Trophoblast cell (in vitro differentiated cells and primary cell): ENCODE measurements at regions not wholly inside any gene's neighbourhood (a gene's known extent, or its start where the extent isn't known, plus 50 kb on each side); places are given as distances from the start of the nearest gene placed in this dataset.

ENCODE experiments used
- DNase-seq, 2 donors: peaks; one replicate each; pipeline ENCODE4 v3.0.0-alpha.2; 2016
- H2AFZ ChIP-seq: 2 replicates; pipeline ENCODE4 v1.6.1; 2013; ENCODE audit warnings: low read length, moderate library complexity, mild to moderate bottlenecking; ENCODE audit not compliant: insufficient read depth, poor library complexity
- H2AK5ac ChIP-seq: 2 replicates; pipeline ENCODE4 v1.6.1; 2013; ENCODE audit warnings: mild to moderate bottlenecking, low read length
- H2BK120ac ChIP-seq: 2 replicates; pipeline ENCODE4 v1.6.1; 2013; ENCODE audit warnings: low read length, mild to moderate bottlenecking, moderate library complexity; ENCODE audit not compliant: insufficient read depth, poor library complexity
- H2BK12ac ChIP-seq: 2 replicates; pipeline ENCODE4 v1.6.1; 2013; ENCODE audit warnings: mild to moderate bottlenecking, low read length, moderate library complexity
- H2BK5ac ChIP-seq: 2 replicates; pipeline ENCODE4 v1.6.1; 2013; ENCODE audit warnings: low read length, low read depth, moderate library complexity, mild to moderate bottlenecking; ENCODE audit not compliant: poor library complexity
- H3K14ac ChIP-seq: 2 replicates; pipeline ENCODE4 v1.6.1; 2013; ENCODE audit warnings: mild to moderate bottlenecking, low read length
- H3K18ac ChIP-seq: 2 replicates; pipeline ENCODE4 v1.6.1; 2013; ENCODE audit warnings: mild to moderate bottlenecking, low read length
- H3K23ac ChIP-seq: 2 replicates; pipeline ENCODE4 v1.6.1; 2013; ENCODE audit warnings: low read length
- H3K27ac ChIP-seq: 2 replicates; pipeline ENCODE4 v1.5.1; 2013; ENCODE audit warnings: low read depth, mild to moderate bottlenecking, inconsistent platforms, low read length, moderate library complexity
- H3K27me3 ChIP-seq: 2 replicates; pipeline ENCODE4 v1.6.1; 2013; ENCODE audit warnings: inconsistent platforms, mild to moderate bottlenecking, low read length, moderate library complexity; ENCODE audit not compliant: insufficient read depth
- H3K36me3 ChIP-seq, 2 experiments: 1 replicate in 1 of 2; 2 replicates in 1 of 2; pipeline ENCODE4 v1.6.1; 2013; ENCODE audit warnings: low read length in 2 of 2, mild to moderate bottlenecking in 2 of 2, moderate library complexity in 1 of 2; ENCODE audit not compliant: insufficient read depth in 2 of 2, control insufficient read depth in 1 of 2
- H3K4ac ChIP-seq: 2 replicates; pipeline ENCODE4 v1.6.1; 2013; ENCODE audit warnings: low read depth, mild to moderate bottlenecking, low read length, moderate library complexity
- H3K4me1 ChIP-seq, 2 experiments: 1 replicate in 1 of 2; 2 replicates in 1 of 2; pipeline ENCODE4 v1.6.1; 2013; ENCODE audit warnings: low read length in 2 of 2, mild to moderate bottlenecking in 2 of 2, moderate library complexity in 1 of 2; ENCODE audit not compliant: insufficient read depth in 2 of 2, control insufficient read depth in 1 of 2
- H3K4me2 ChIP-seq: 2 replicates; pipeline ENCODE4 v1.6.1; 2013; ENCODE audit warnings: inconsistent platforms, mild to moderate bottlenecking, low read length, moderate library complexity
- H3K4me3 ChIP-seq: 2 replicates; pipeline ENCODE4 v1.5.1; 2013; ENCODE audit warnings: mild to moderate bottlenecking, low read depth, low read length, inconsistent platforms
- H3K79me1 ChIP-seq: one replicate; pipeline ENCODE4 v1.6.1; 2013; ENCODE audit warnings: low read length
- H3K79me2 ChIP-seq: 2 replicates; pipeline ENCODE4 v1.6.1; 2013; ENCODE audit warnings: low read length, mild to moderate bottlenecking; ENCODE audit not compliant: control insufficient read depth, insufficient read depth, poor library complexity
- H3K9ac ChIP-seq: 2 replicates; pipeline ENCODE4 v1.6.1; 2013; ENCODE audit warnings: mild to moderate bottlenecking, low read length
- H3K9me3 ChIP-seq: 2 replicates; pipeline ENCODE4 v1.6.1; 2013; ENCODE audit warnings: low read depth, mild to moderate bottlenecking, control low read depth, inconsistent platforms, low read length; ENCODE audit not compliant: insufficient read depth
- H4K12ac ChIP-seq: 2 replicates; pipeline ENCODE4 v1.6.1; 2013; ENCODE audit warnings: low read depth, mild to moderate bottlenecking, low read length, moderate library complexity
- H4K8ac ChIP-seq: 2 replicates; pipeline ENCODE4 v1.6.1; 2013; ENCODE audit warnings: low read depth, mild to moderate bottlenecking, low read length, moderate library complexity
- H4K91ac ChIP-seq: one replicate; pipeline ENCODE4 v1.6.1; 2013; ENCODE audit warnings: low read depth, mild to moderate bottlenecking, low read length, moderate library complexity
- WGBS: extraction: QIAGEN DNeasy Blood & Tissue Kit; methylation state at CpG from one replicate; pipeline ENCODE4 v1.1.7; 2013; ENCODE audit warnings: missing lambda C conversion rate; ENCODE audit not compliant: insufficient read length, insufficient coverage; ENCODE audit errors: extremely low coverage; 5-methylcytosine and 5-hydroxymethylcytosine counted together

DNA sequence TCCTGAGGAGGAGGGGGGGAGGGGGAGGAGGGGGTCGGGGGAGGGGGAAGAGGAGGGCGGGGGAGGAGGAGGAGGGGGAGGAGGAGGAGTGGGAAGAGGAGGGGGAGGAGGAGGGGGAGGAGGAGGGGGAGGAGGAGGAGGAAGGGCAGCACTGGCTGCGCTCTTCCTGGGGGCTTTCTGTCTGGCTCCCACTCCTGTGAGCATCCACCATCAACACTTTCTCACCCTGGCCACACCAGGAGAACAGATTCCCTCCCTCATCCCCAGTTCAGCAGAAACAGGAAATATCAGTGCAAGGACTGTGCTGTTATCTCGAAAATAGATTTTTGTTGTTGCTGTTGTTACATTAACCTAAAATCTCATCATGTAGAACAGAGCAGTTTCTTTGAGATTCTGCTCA lies 530.5 kb downstream of the ACTR3B start:
- H3K14ac ChIP-seq: no peak overlapping the region
- no peak overlapping the region for H4K91ac ChIP-seq
- DNase-seq: no peak
- H3K79me1 ChIP-seq: no peaks in the 10 kb centered on the region
- H2BK120ac ChIP-seq: no peak overlapping the region
- no peak overlapping the region for H3K9ac ChIP-seq
- no peak overlapping the region for H3K23ac ChIP-seq
- no peaks in the 10 kb centered on the region for H3K4me1 ChIP-seq
- WGBS: no CpG with 5 or more reads among the region's 4 CpGs
- H3K4me2 ChIP-seq: no peak overlapping the region
- H3K18ac ChIP-seq: no peak overlapping the region
- H3K79me2 ChIP-seq: no peaks in the 10 kb centered on the region
- H4K8ac ChIP-seq: no peak overlapping the region
- H2BK5ac ChIP-seq: no peak overlapping the region
- H2AFZ ChIP-seq: no peak overlapping the region
- H3K27ac ChIP-seq: no peak overlapping the region
- H3K27me3 ChIP-seq: no peaks in the 10 kb centered on the region
- no peaks in the 10 kb centered on the region for H3K36me3 ChIP-seq
- H3K4ac ChIP-seq: no peak overlapping the region
- peaks cover 3% of the 10 kb centered on the region for H3K9me3 ChIP-seq
- H2BK12ac ChIP-seq: no peak overlapping the region
- no peak overlapping the region for H4K12ac ChIP-seq
- no peak overlapping the region for H3K4me3 ChIP-seq
- no peak overlapping the region for H2AK5ac ChIP-seq

DNA sequence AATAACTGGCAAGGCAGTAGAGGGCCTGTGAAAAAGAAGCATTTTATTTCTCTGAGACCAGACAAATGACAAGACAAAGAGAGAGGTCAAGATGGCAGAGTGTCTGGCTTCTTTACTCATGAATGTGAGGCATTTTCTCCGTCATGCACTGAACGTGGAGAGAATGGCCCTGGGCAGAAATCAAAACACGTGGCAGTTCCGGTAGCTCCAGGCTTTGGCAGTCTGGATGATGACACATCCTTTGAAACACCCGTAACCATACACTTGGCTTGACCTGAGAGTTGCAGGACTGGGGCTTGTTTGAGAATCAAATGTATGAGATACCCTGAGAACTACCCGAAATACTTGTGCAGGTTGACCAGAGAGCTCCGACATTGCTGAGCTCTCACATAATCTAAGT lies 537.6 kb downstream of the ACTR3B start:
- Histone ChIP-seq H2AK5ac (no peak overlapping the region), H2AFZ (no peak overlapping the region), H4K91ac (no peak overlapping the region), H3K4ac (no peak overlapping the region), H3K9me3 (peaks cover 2% of the 10 kb centered on the region), H3K4me1 (peaks cover 3 to 4% of the 10 kb centered on the region in 2 experiments), H3K4me3 (no peak overlapping the region), H3K18ac (no peak overlapping the region), H2BK12ac (no peak overlapping the region), H4K12ac (no peak overlapping the region), H3K9ac (no peak overlapping the region), H4K8ac (no peak overlapping the region), H2BK5ac (no peak overlapping the region), H3K27me3 (no peaks in the 10 kb centered on the region), H3K27ac (no peak overlapping the region), H3K14ac (no peak overlapping the region), H3K36me3 (no peaks in the 10 kb centered on the region), H3K79me2 (no peaks in the 10 kb centered on the region), H3K4me2 (no peak overlapping the region), H2BK120ac (no peak overlapping the region), H3K79me1 (peaks cover 2% of the 10 kb centered on the region), H3K23ac (no peak overlapping the region)
- peak; percentile 90 to 96 for DNase-seq
- no CpG with 5 or more reads among the region's 7 CpGs for WGBS

- no CpG with 5 or more reads among the region's 7 CpGs for whole genome bisulfite sequencing
- H2AFZ ChIP-seq: no peak overlapping the region
- no peak overlapping the region for H3K9ac ChIP-seq
- no peak overlapping the region for H3K4ac ChIP-seq
- H3K27me3 ChIP-seq: no peaks in the 10 kb centered on the region
- no peak overlapping the region for H3K4me2 ChIP-seq
- peaks cover 2% of the 10 kb centered on the region for H3K79me1 ChIP-seq
- H3K18ac ChIP-seq: no peak overlapping the region
- H4K12ac ChIP-seq: no peak overlapping the region
- H3K4me3 ChIP-seq: no peak overlapping the region
- no peak overlapping the region for H3K23ac ChIP-seq
- H3K79me2 ChIP-seq: no peaks in the 10 kb centered on the region
- no peak overlapping the region for H2BK5ac ChIP-seq
- H3K9me3 ChIP-seq: peaks cover 2% of the 10 kb centered on the region
- H2AK5ac ChIP-seq: no peak overlapping the region
- H2BK12ac ChIP-seq: no peak overlapping the region
- no peak overlapping the region for H4K91ac ChIP-seq
- H3K14ac ChIP-seq: no peak overlapping the region
- H3K36me3 ChIP-seq: no peaks in the 10 kb centered on the region
- H3K4me1 ChIP-seq: peaks cover 3 to 4% of the 10 kb centered on the region in 2 experiments
- H3K27ac ChIP-seq: no peak overlapping the region
- H2BK120ac ChIP-seq: no peak overlapping the region
- DNase-seq: no peak
- H4K8ac ChIP-seq: no peak overlapping the region
Measured at GRCh38 chr7:153301936-153302335, 542.4 kb downstream of the ACTR3B start.

- Histone ChIP-seq H3K36me3 (no peaks in the 10 kb centered on the region), H2BK120ac (no peak overlapping the region), H4K91ac (no peak overlapping the region), H3K27ac (no peak overlapping the region), H2BK5ac (no peak overlapping the region), H3K4ac (no peak overlapping the region), H3K79me1 (no peaks in the 10 kb centered on the region), H3K79me2 (no peaks in the 10 kb centered on the region), H3K4me1 (no peaks in the 10 kb centered on the region), H3K9me3 (peaks cover 4% of the 10 kb centered on the region), H3K4me2 (no peak overlapping the region), H2AK5ac (no peak overlapping the region), H3K14ac (no peak overlapping the region), H3K18ac (no peak overlapping the region), H3K27me3 (no peaks in the 10 kb centered on the region), H3K23ac (no peak overlapping the region), H4K8ac (no peak overlapping the region), H3K4me3 (no peak overlapping the region), H2AFZ (no peak overlapping the region), H2BK12ac (no peak overlapping the region), H4K12ac (no peak overlapping the region), H3K9ac (no peak overlapping the region)
- WGBS: no CpG with 5 or more reads among the region's 4 CpGs
- DNase-seq: no peak
Measured at GRCh38 chr7:153320005-153320404, 560.5 kb downstream of the ACTR3B start.
